K562 (cell line): ENCODE measurements at regions not wholly inside any gene's neighbourhood (a gene's known extent, or its start where the extent isn't known, plus 50 kb on each side); places are given as distances from the start of the nearest gene placed in this dataset.

ENCODE experiments used
- ATAC-seq: fragments of 200-7000 bp; cut with Tn5 transposase; 3 replicates; pipeline ENCODE4 v1.9.1; 2020; ENCODE audit warnings: moderate library complexity
- BruUV-seq: library from RNA; stranded (reverse); fragments of 400-500 nt; replicated peaks from 2 replicates; lab custom pipeline; 2021; lab: Mats Ljungman, UMichigan
- CTCF ChIA-PET: fragments of 300-600 bp; formaldehyde crosslinking; extraction: SDS; loops from one replicate; lab custom pipeline; 2021; ENCODE audit warnings: low intra/inter-chr PET ratio; lab: Yijun Ruan, JAX
- POLR2A ChIA-PET: fragments of 300-600, 350-650 bp; sonication (Branson Sonifier 250); formaldehyde crosslinking; extraction: SDS; loops from one replicate; lab custom pipeline; 2021; ENCODE audit warnings: antibody characterized with exemption, inconsistent platforms; lab: Yijun Ruan, JAX
- DNase-seq, 4 experiments: peaks; one replicate each; pipeline versions ENCODE4 v3.0.0 to v3.0.0-alpha.2; 2011 to 2018; ENCODE audit warnings: low spot score in 3 of 4, mixed read lengths in 3 of 4; ENCODE audit errors: extremely low read depth in 1 of 4
- FAIRE-seq: peaks from 2 replicates; lab custom pipeline; 2011; peaks lifted over from hg19 to GRCh38; lab: Jason Lieb, UNC
- H2AFZ ChIP-seq: 2 replicates; pipeline ENCODE4 v1.6.0; 2011; ENCODE audit warnings: low read depth, low read length, control low read depth, inconsistent platforms
- H3K27ac ChIP-seq: fragments of 200-600 bp; 3 replicates; pipeline ENCODE4 v1.8.0; 2011; ENCODE audit warnings: low read depth, mild to moderate bottlenecking, control low read depth, inconsistent platforms, low read length, moderate library complexity, mixed read lengths; ENCODE audit errors: extremely low read depth
- H3K27me3 ChIP-seq, 2 experiments: fragments of 300-600 bp in 1 of 2; 2 replicates in 1 of 2; 3 replicates in 1 of 2; pipeline versions ENCODE4 v1.6.0 to v1.8.0; 2011; ENCODE audit warnings: inconsistent platforms in 2 of 2, low read length in 2 of 2, mild to moderate bottlenecking in 1 of 2, mixed read lengths in 1 of 2, moderate library complexity in 1 of 2; ENCODE audit not compliant: control insufficient read depth in 2 of 2, insufficient read depth in 2 of 2
- H3K36me3 ChIP-seq: fragments of 300-600 bp; 3 replicates; pipeline ENCODE4 v1.8.0; 2011; ENCODE audit warnings: mild to moderate bottlenecking, low read length, inconsistent platforms; ENCODE audit not compliant: control insufficient read depth, insufficient read depth
- H3K4me1 ChIP-seq, 2 experiments: fragments of 200-600 bp in 1 of 2; replicated peaks in 1 of 2; 2 replicates in 1 of 2; 3 replicates in 1 of 2; pipeline versions ENCODE4 v1.5.1 to v1.8.0; 2011; ENCODE audit warnings: inconsistent platforms in 2 of 2, low read length in 2 of 2, mild to moderate bottlenecking in 1 of 2, mixed read lengths in 1 of 2, moderate library complexity in 1 of 2; ENCODE audit not compliant: control insufficient read depth in 2 of 2, insufficient read depth in 2 of 2
- H3K4me2 ChIP-seq: 2 replicates; pipeline ENCODE4 v1.6.1; 2011; ENCODE audit warnings: low read length, control low read depth, inconsistent platforms, mixed read lengths; ENCODE audit not compliant: insufficient read depth
- H3K4me3 ChIP-seq: fragments of 200-600 bp; sonication (generic), shearing (Covaris generic); 2 replicates; pipeline ENCODE4 v1.5.1; 2016; ENCODE audit warnings: control low read depth, inconsistent platforms
- H3K79me2 ChIP-seq: fragments of 200-600 bp; 3 replicates; pipeline ENCODE4 v1.8.0; 2011; ENCODE audit warnings: low read length, inconsistent platforms; ENCODE audit not compliant: control insufficient read depth, insufficient read depth
- H3K9ac ChIP-seq, 2 experiments: 2 replicates each; pipeline versions ENCODE4 v1.6.0 to v1.6.1; 2011; ENCODE audit warnings: low read depth in 2 of 2, low read length in 2 of 2, control low read depth in 1 of 2, inconsistent platforms in 1 of 2, mild to moderate bottlenecking in 1 of 2, mixed read lengths in 1 of 2; ENCODE audit not compliant: insufficient read depth in 1 of 2
- H3K9me1 ChIP-seq: one replicate; pipeline ENCODE4 v1.6.0; 2011; ENCODE audit warnings: inconsistent platforms, mild to moderate bottlenecking, low read length, moderate library complexity; ENCODE audit not compliant: control insufficient read depth, insufficient read depth
- H3K9me3 ChIP-seq: replicated peaks from 2 replicates; pipeline ENCODE4 v1.5.1; 2011; ENCODE audit warnings: low read depth, low read length, inconsistent platforms; ENCODE audit not compliant: control insufficient read depth, insufficient read depth
- H4K20me1 ChIP-seq: replicated peaks from 2 replicates; pipeline ENCODE4 v1.6.1; 2011; ENCODE audit warnings: low read length, inconsistent platforms, mixed read lengths; ENCODE audit not compliant: control insufficient read depth, insufficient read depth
- ATF1 ChIP-seq, 2 experiments: fragments of 450-650 bp in 1 of 2; IDR thresholded peaks; 2 replicates each; pipeline ENCODE4 v1.6.1; 2016; ENCODE audit warnings: missing compliant biosample characterization in 1 of 2, missing genetic modification characterization in 1 of 2
- MAFF ChIP-seq: IDR thresholded peaks from 2 replicates; pipeline ENCODE4 v1.6.1; 2012; ENCODE audit warnings: low read length, improper control_type of control experiment
- VEZF1 ChIP-seq: fragments of 200-800 bp; sonication (Bioruptor generic); IDR thresholded peaks from 2 replicates; pipeline ENCODE4 v1.6.1; 2017; ENCODE audit warnings: missing genetic modification characterization, missing compliant biosample characterization
- ZNF780A ChIP-seq: fragments of 250-450 bp; sonication (Bioruptor Pico); IDR thresholded peaks from 2 replicates; pipeline ENCODE4 v1.5.0; 2021; ENCODE audit warnings: mild to moderate bottlenecking
- WGBS: fragments of 100-300 bp; shearing (Covaris generic); methylation state at CpG from one replicate; pipeline ENCODE4 v1.1.6; 2016; ENCODE audit warnings: low coverage, mixed read lengths; ENCODE audit not compliant: insufficient coverage; ENCODE audit errors: missing lambda C conversion rate; 5-methylcytosine and 5-hydroxymethylcytosine counted together
- in situ Hi-C: fragments of 300-500 bp; cut with MboI; formaldehyde crosslinking; loops from 4 replicates; pipeline ENCODE4 v1.15.0; 2018; ENCODE audit warnings: inconsistent platforms, mixed read lengths
- intact Hi-C: fragments of 100-400 bp; cut with micrococcal nuclease; formaldehyde crosslinking; loops from 2 replicates; pipeline ENCODE4 v1.14.2; 2022

GRCh38 chr19:33876192-33876591 is 79.5 kb downstream of the KCTD15 start:
- POLR2A ChIA-PET = interaction anchor here (0.6 kb wide), 1 partner anchor 1198 kb away, joined by 3 read pairs; no protein-coding TSS in a partner anchor

More at GRCh38 chr19:33876192-33876591, 79.5 kb downstream of the KCTD15 start:
- FAIRE-seq (no peak), DNase-seq (no peak), ATAC-seq (no peak)
- peaks cover 10 to 23% of the 10 kb centered on the region in 2 experiments; a peak in 3 of 5 replicates for H3K27me3 ChIP-seq
- H3K36me3 ChIP-seq = no peaks in the 10 kb centered on the region
- no peak overlapping the region for H3K9ac ChIP-seq
- no peak for TF ChIP-seq VEZF1
- TF ChIP-seq ATF1 (CRISPR knock-in tag; IDR thresholded peaks at IDR 0.05) = no peak
- TF ChIP-seq ATF1 (tag; IDR thresholded peaks at IDR 0.05) = no peak
- TF ChIP-seq ZNF780A (CRISPR knock-in tag) = no peak
- no peak for TF ChIP-seq MAFF
- no peak overlapping the region for H3K4me2 ChIP-seq
- intact Hi-C loops (no loop called here), in situ Hi-C loops (no loop called here)
- H4K20me1 ChIP-seq = no peaks in the 10 kb centered on the region; the same call in 1 of the 2 replicates
- CTCF ChIA-PET = no interaction called here
- BruUV-seq = no TSS peak
- no peak overlapping the region for H3K4me3 ChIP-seq
- H3K27ac ChIP-seq = no peak overlapping the region
- no peak overlapping the region for H2AFZ ChIP-seq
- no peaks in the 10 kb centered on the region for H3K79me2 ChIP-seq
- WGBS = 5% methylated on average over 3 of the region's 3 CpGs
- no peaks in the 10 kb centered on the region for H3K9me1 ChIP-seq
- H3K9me3 ChIP-seq = no peaks in the 10 kb centered on the region
- H3K4me1 ChIP-seq = peaks cover 0 to 3% of the 10 kb centered on the region in 2 experiments; a peak in 1 of 5 replicates
